SK-N-MC (cell line): ENCODE measurements at regions not wholly inside any gene's neighbourhood (a gene's known extent, or its start where the extent isn't known, plus 50 kb on each side); places are given as distances from the start of the nearest gene placed in this dataset.

Source experiments
- DNase-seq: peaks from one replicate; pipeline ENCODE4 v3.0.0-alpha.2; 2011; ENCODE audit warnings: low read depth, low spot score
- H3K27ac ChIP-seq: fragments of 200-600 bp; sonication (generic); 2 replicates; pipeline ENCODE4 v1.5.1; 2016; ENCODE audit warnings: mixed run types
- H3K36me3 ChIP-seq: fragments of 200-600 bp; sonication (generic); 2 replicates; pipeline ENCODE4 v1.6.1; 2017; ENCODE audit warnings: antibody characterized with exemption, low read length, mixed read lengths; ENCODE audit not compliant: insufficient read depth
- H3K4me3 ChIP-seq: fragments of 200-600 bp; sonication (generic); 2 replicates; pipeline ENCODE4 v1.5.1; 2016
- H3K9ac ChIP-seq: fragments of 200-600 bp; sonication (generic); 2 replicates; pipeline ENCODE4 v1.8.0; 2017; ENCODE audit warnings: mixed run types, mixed read lengths; ENCODE audit not compliant: insufficient read length
- H3K9me3 ChIP-seq: fragments of 200-600 bp; sonication (generic); 2 replicates; pipeline ENCODE4 v1.6.1; 2017; ENCODE audit warnings: low read depth, mild to moderate bottlenecking, antibody characterized with exemption, low read length, moderate library complexity, mixed read lengths
- EZH2 ChIP-seq: fragments of 200-600 bp; sonication (generic); IDR thresholded peaks from one replicate; pipeline ENCODE4 v1.6.1; 2017; ENCODE audit warnings: antibody characterized with exemption
- FOXP2 ChIP-seq: optimal IDR thresholded peaks from 2 replicates; pipeline ENCODE3; 2011; ENCODE audit warnings: mild to moderate bottlenecking, moderate library complexity; ENCODE audit not compliant: insufficient read depth; ENCODE audit errors: extremely low read length, control extremely low read depth
- POLR2AphosphoS5 ChIP-seq: IDR thresholded peaks from 2 replicates; pipeline ENCODE4 v1.6.1; 2012; ENCODE audit warnings: mild to moderate bottlenecking, low read depth, low read length, borderline replicate concordance

DNA sequence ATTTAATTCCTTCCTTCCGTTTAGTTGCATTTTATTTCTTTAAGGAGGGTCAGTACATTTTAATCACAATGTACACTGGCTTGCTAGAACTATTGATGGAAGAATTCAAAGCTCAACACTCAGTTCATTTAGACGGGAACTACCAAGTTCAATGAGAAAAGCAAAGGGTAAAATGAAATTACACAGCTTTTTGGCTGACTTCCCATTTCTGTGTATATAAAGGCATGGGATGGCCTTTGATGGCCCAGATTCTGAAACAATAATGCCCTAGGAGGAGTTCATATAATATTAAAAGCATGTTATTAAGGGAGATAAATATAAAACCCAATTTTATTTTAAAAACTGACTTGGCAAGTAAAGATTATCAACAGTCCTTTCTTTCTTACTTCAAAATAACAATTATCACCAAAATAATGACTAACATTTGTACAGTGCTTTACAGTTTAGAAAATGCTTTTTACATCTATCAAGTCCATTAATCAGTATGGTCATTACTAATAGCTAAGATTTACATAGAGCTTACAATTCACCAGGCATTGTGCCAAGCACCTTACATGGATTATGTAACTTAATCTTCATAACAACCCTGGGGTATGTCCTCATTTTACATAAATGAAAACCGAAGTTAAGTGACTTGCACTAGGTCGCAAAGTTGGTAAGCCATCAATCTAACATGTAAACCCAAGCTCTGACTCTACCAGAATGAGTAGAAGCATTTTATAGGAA lies 402.4 kb downstream of the OMA1 start:
- DNase-seq = no peak
- H3K9me3 ChIP-seq = no peaks in the 10 kb centered on the region
- no peak overlapping the region for H3K4me3 ChIP-seq
- H3K27ac ChIP-seq = no peak overlapping the region
- H3K36me3 ChIP-seq = no peaks in the 10 kb centered on the region
- H3K9ac ChIP-seq = no peak overlapping the region
- TF ChIP-seq FOXP2 (no peak), POLR2AphosphoS5 (no peak), EZH2 (no peak)

DNA sequence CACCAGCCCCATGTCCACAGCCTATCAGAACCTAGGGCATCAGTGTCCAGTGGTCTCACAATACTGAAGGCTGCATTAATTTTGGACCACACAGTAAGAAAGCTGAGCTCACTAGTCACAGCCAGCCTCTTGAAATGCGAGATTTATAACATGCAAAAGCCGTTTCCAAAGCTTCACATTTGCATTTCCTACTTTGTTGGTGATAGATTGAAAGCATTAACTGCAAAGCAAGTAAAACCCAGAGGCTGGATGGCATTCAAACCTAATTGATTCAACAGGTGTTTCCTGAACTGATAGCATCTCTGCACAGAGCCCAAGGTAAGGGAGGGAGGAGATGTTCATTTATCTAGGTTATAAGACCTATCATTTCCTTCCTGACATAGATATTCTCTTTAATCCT lies 410.1 kb downstream of the OMA1 start:
- no peak overlapping the region for H3K27ac ChIP-seq

DNA sequence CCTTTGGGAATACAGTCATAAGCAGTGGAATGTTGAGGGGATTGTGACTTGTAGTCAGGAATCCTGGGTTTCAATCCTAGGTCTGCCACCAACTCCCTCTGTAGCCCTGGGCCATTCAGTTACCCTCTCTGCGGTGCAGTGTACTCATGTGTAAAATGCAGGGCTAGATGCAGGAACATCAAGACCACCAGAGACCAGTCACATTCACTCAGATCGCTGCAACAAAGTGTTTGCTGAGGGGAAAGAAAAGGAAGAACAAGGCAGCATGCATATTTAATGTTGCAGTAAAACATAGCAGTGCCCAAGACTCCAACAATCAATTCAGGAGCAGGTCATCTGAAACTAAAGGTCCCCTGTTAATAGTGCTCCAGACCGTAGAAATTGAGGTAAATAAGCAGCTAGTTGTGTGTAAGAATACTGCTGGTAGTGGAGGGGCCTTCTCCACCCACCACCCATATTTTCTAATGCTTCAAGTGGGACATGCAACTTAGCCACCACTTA lies 410.7 kb downstream of the OMA1 start:
- Histone ChIP-seq H3K36me3 (no peaks in the 10 kb centered on the region), H3K9me3 (no peaks in the 10 kb centered on the region), H3K27ac (no peak overlapping the region), H3K9ac (no peak overlapping the region), H3K4me3 (no peak overlapping the region)
- DNase-seq = no peak
- TF ChIP-seq POLR2AphosphoS5 = no peak
- TF ChIP-seq FOXP2 = no peak
- TF ChIP-seq EZH2 = no peak

More for the DNA sequence above, 410.1 kb downstream of the OMA1 start:
- TF ChIP-seq POLR2AphosphoS5 (no peak), EZH2 (no peak), FOXP2 (no peak)
- Histone ChIP-seq H3K4me3 (no peak overlapping the region), H3K9me3 (no peaks in the 10 kb centered on the region), H3K9ac (no peak overlapping the region), H3K36me3 (no peaks in the 10 kb centered on the region)
- no peak for DNase-seq

DNA sequence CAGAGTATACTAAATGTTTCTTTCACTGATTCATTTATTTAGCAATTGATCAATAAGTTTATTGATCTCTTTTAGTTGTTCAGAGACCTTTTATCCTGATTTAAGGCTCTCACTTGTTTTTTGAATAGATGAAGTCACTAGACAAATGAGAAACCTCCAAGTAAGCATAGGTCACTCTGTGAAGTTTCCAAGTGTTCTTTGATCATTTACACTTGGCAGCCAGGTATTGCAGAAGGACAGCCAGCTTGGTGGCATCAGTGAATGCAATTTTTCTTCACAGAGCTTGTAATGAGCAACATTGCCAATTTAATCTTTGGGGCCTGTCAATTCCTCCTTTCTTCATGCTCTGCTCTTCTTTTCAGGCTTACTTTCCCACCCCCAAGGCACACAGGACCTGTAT lies 413.0 kb downstream of the OMA1 start:
- no peaks in the 10 kb centered on the region for H3K36me3 ChIP-seq
- H3K27ac ChIP-seq = no peak overlapping the region
- no peaks in the 10 kb centered on the region for H3K9me3 ChIP-seq
- H3K9ac ChIP-seq = no peak overlapping the region
- no peak for DNase-seq
- TF ChIP-seq EZH2 (no peak), FOXP2 (no peak), POLR2AphosphoS5 (no peak)
- no peak overlapping the region for H3K4me3 ChIP-seq

DNA sequence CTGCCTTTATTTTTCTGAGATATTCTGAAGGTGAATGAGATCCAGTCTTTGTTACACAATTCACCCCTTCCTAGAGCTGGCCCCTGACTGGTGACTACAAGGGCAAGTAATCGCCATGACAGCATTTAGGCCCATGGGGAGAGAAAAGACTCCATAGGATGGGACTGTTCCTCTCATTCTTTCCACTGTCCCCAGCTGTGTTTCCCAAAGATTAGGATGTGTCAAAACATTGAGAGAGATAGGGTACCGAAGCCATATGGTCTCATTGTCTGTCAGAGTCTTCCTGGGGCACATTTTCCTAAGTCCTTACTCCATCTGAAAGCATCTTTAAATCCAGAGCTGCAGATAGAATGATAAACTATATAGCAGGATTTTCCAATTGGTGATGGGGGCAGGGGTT lies 423.5 kb downstream of the OMA1 start:
- Histone ChIP-seq H3K27ac (no peak overlapping the region), H3K9ac (no peak overlapping the region), H3K36me3 (no peaks in the 10 kb centered on the region), H3K4me3 (no peak overlapping the region), H3K9me3 (no peaks in the 10 kb centered on the region)
- TF ChIP-seq EZH2 = no peak
- TF ChIP-seq FOXP2 = no peak
- TF ChIP-seq POLR2AphosphoS5 = no peak
- no peak for DNase-seq

DNA sequence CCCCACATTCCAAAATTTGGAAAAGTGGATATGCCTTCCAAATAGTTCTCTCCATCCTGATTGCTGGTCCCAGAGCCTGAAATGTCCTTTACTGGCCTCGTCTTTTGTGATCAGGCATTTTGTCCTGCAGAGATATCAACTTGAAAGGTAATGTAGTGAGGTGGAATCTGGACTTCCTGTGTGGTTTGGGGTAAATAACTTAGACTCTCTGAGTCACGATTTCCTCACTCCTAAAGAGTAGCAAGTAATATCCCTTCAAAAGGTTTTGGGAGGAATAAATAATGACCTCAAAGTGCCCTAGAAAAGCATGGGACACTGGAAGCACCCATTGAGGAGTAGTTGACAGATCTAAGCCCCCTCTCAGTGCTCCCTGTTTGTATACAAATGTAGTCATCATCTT lies 426.6 kb downstream of the OMA1 start:
- H3K9ac ChIP-seq = no peak overlapping the region
- TF ChIP-seq EZH2 = no peak
- TF ChIP-seq POLR2AphosphoS5 = no peak
- no peak for TF ChIP-seq FOXP2
- no peaks in the 10 kb centered on the region for H3K36me3 ChIP-seq
- DNase-seq = no peak
- no peak overlapping the region for H3K4me3 ChIP-seq
- no peaks in the 10 kb centered on the region for H3K9me3 ChIP-seq
- no peak overlapping the region for H3K27ac ChIP-seq

DNA sequence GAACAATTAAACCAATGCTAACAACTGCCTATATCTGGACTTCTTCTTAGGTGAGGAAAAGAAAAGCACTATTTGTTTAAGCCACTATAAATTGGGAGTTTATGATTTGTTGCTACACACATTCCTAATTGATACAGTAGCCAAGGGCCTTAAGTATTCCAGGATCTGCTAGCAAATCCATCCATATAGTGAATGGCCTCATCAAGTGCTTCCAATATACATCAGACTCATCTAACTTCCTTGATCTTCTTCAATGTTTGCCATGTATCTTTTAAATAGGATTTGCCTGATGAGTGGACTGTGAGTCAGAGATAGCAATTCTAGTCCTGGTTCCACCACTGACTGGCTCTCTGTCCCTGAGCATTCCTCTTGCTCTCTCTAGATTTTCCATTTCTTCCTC lies 430.2 kb downstream of the OMA1 start:
- no peak for TF ChIP-seq FOXP2
- no peak for TF ChIP-seq POLR2AphosphoS5
- TF ChIP-seq EZH2 = no peak
- H3K36me3 ChIP-seq = no peaks in the 10 kb centered on the region
- no peak overlapping the region for H3K27ac ChIP-seq
- H3K4me3 ChIP-seq = no peak overlapping the region
- no peak overlapping the region for H3K9ac ChIP-seq
- no peak for DNase-seq
- no peaks in the 10 kb centered on the region for H3K9me3 ChIP-seq

DNA sequence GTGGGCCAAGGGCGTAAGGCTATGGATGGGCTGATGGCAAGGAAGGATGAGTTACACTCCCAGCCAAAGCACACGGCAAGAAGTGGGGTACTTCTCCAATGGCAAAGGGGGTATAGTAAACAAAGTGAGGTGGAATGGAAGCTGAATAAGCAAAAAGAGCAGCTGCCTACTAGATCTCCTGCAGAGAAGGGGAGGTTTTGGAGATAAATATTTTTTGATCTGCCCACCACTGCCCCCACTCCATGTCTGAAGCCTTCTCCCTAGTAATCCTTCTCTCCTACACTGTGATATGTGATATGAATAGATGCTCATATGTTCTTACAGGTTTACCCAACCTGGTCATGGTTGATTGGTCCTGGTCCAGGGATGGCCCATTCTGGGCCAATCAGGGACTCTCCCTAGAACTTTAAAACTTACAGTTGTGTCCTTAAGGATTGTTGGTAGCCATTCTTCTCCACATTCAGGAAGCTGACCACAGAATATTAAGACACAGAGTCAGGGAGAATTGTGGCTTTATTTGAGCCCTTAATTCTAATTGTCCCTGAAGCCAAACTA lies 436.8 kb downstream of the OMA1 start:
- Histone ChIP-seq H3K4me3 (no peak overlapping the region), H3K36me3 (no peaks in the 10 kb centered on the region), H3K9ac (no peak overlapping the region), H3K9me3 (no peaks in the 10 kb centered on the region), H3K27ac (no peak overlapping the region)
- no peak for DNase-seq
- TF ChIP-seq EZH2 = no peak
- no peak for TF ChIP-seq FOXP2

DNA sequence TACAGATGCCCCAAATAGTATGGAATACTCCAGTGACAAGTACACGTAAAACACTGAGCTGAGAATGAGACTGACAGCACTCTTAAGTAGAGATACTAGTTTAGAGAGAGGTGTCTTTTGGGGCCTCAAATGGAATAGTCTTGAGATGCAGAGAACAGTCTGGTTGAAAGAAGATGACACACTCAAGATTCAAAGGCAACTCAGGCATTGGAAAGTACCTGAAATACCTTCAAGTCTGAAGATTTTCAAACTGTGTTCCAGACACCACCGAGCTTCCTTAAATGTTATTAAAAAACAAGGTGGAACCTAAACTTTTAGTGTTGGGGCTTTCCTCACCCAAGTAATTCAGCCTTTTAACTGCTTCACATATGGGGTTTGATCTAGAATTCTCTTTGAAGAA lies 437.7 kb downstream of the OMA1 start:
- no peaks in the 10 kb centered on the region for H3K9me3 ChIP-seq
- TF ChIP-seq EZH2 (no peak), FOXP2 (no peak), POLR2AphosphoS5 (no peak)
- H3K9ac ChIP-seq = no peak overlapping the region
- DNase-seq = no peak
- H3K27ac ChIP-seq = no peak overlapping the region
- no peak overlapping the region for H3K4me3 ChIP-seq
- H3K36me3 ChIP-seq = no peaks in the 10 kb centered on the region
